Endothelial cell of umbilical vein (primary cell): ENCODE measurements at regions not wholly inside any gene's neighbourhood (a gene's known extent, or its start where the extent isn't known, plus 50 kb on each side); places are given as distances from the start of the nearest gene placed in this dataset.

Source experiments
- BruUV-seq: library from RNA; stranded (reverse); fragments of 400-500 nt; replicated peaks from 2 replicates; lab custom pipeline; 2021; lab: Mats Ljungman, UMichigan
- CTCF ChIA-PET: fragments of 300-600, 350-600 bp; sonication (Branson Sonifier 250); formaldehyde crosslinking; loops from one replicate; lab custom pipeline; 2021; ENCODE audit warnings: antibody characterized with exemption, inconsistent platforms; lab: Charles Lee
- POLR2A ChIA-PET: fragments of 300-600, 350-600 bp; sonication (Branson Sonifier 250); formaldehyde crosslinking; loops from one replicate; lab custom pipeline; 2021; ENCODE audit warnings: antibody characterized with exemption, inconsistent platforms; lab: Charles Lee
- DNase-seq: peaks from one replicate; pipeline ENCODE4 v3.0.0-alpha.2; 2011; ENCODE audit warnings: low read depth, low spot score
- FAIRE-seq: peaks from 2 replicates; lab custom pipeline; 2011; peaks lifted over from hg19 to GRCh38; lab: Jason Lieb, UNC
- H2AFZ ChIP-seq: 2 replicates; pipeline ENCODE4 v1.6.0; 2012; ENCODE audit warnings: low read depth, low read length, control low read depth, inconsistent platforms
- H3K27ac ChIP-seq: 2 replicates; pipeline ENCODE4 v1.5.1; 2011; ENCODE audit warnings: low read depth, mild to moderate bottlenecking, control low read depth, low read length, moderate library complexity; ENCODE audit not compliant: insufficient read depth
- H3K27me3 ChIP-seq, 2 experiments: 2 replicates each; pipeline versions ENCODE4 v1.6.0 to v1.6.1; 2011; ENCODE audit warnings: low read length in 2 of 2, mixed read lengths in 1 of 2; ENCODE audit not compliant: control insufficient read depth in 2 of 2, insufficient read depth in 2 of 2
- H3K36me3 ChIP-seq, 2 experiments: 2 replicates in 1 of 2; 3 replicates in 1 of 2; pipeline ENCODE4 v1.5.1; 2011; ENCODE audit warnings: low read length in 2 of 2, mild to moderate bottlenecking in 1 of 2, moderate library complexity in 1 of 2; ENCODE audit not compliant: control insufficient read depth in 2 of 2, insufficient read depth in 2 of 2; ENCODE audit errors: extremely low read depth in 1 of 2
- H3K4me1 ChIP-seq: 3 replicates; pipeline ENCODE4 v1.5.1; 2011; ENCODE audit warnings: mild to moderate bottlenecking, low read length; ENCODE audit not compliant: control insufficient read depth, insufficient read depth; ENCODE audit errors: extremely low read depth
- H3K4me2 ChIP-seq: 2 replicates; pipeline ENCODE4 v1.6.1; 2011; ENCODE audit warnings: low read length, control low read depth, mixed read lengths; ENCODE audit not compliant: insufficient read depth
- H3K4me3 ChIP-seq, 3 experiments: fragments of 200-600 bp in 1 of 3; sonication (generic), shearing (Covaris generic) in 1 of 3; replicated peaks in 1 of 3; 2 replicates each; pipeline ENCODE4 v1.5.1; 2011 to 2016; ENCODE audit warnings: control low read depth in 3 of 3, low read length in 3 of 3, mild to moderate bottlenecking in 2 of 3, inconsistent platforms in 1 of 3, low read depth in 1 of 3, moderate library complexity in 1 of 3; ENCODE audit not compliant: insufficient read depth in 1 of 3
- H3K79me2 ChIP-seq: 2 replicates; pipeline ENCODE4 v1.6.0; 2012; ENCODE audit warnings: low read length, inconsistent platforms; ENCODE audit not compliant: control insufficient read depth, insufficient read depth
- H3K9ac ChIP-seq: replicated peaks from 2 replicates; pipeline ENCODE3; 2011; ENCODE audit warnings: low read length, control low read depth; ENCODE audit not compliant: insufficient read depth; ENCODE audit errors: extremely low read depth
- H3K9me1 ChIP-seq: replicated peaks from 3 replicates; pipeline ENCODE4 v1.6.0; 2011; ENCODE audit warnings: mild to moderate bottlenecking, low read length; ENCODE audit not compliant: control insufficient read depth, insufficient read depth; ENCODE audit errors: extremely low read depth
- H3K9me3 ChIP-seq: replicated peaks from 2 replicates; pipeline ENCODE4 v1.5.1; 2012; ENCODE audit warnings: low read length, inconsistent platforms; ENCODE audit not compliant: control insufficient read depth, insufficient read depth
- H4K20me1 ChIP-seq: replicated peaks from 2 replicates; pipeline ENCODE3; 2011; ENCODE audit warnings: mild to moderate bottlenecking, low read length; ENCODE audit not compliant: control insufficient read depth, insufficient read depth; ENCODE audit errors: extremely low read depth
- CTCF ChIP-seq, 2 donors: IDR thresholded peaks; 1 replicate in 1 of 2; 2 replicates in 1 of 2; pipeline ENCODE4 v1.5.1; 2011; ENCODE audit warnings: low read length in 2 of 2, mild to moderate bottlenecking in 2 of 2, moderate library complexity in 2 of 2, control low read depth in 1 of 2, inconsistent platforms in 1 of 2, low read depth in 1 of 2; ENCODE audit not compliant: insufficient read depth in 1 of 2; ENCODE audit errors: extremely low read depth in 1 of 2
- EZH2 ChIP-seq: IDR thresholded peaks from 2 replicates; pipeline ENCODE4 v1.6.1; 2012; ENCODE audit warnings: borderline replicate concordance, low read depth, mild to moderate bottlenecking, moderate library complexity, low read length, inconsistent platforms; ENCODE audit not compliant: severe bottlenecking
- FOS ChIP-seq: IDR thresholded peaks from 2 replicates; pipeline ENCODE4 v1.6.1; 2011; ENCODE audit warnings: mild to moderate bottlenecking, low read length, moderate library complexity, borderline replicate concordance; ENCODE audit not compliant: insufficient read depth
- GATA2 ChIP-seq: IDR thresholded peaks from 2 replicates; pipeline ENCODE4 v1.7.0; 2011; ENCODE audit warnings: low read depth, mild to moderate bottlenecking, moderate library complexity, mixed read lengths, low read length; ENCODE audit not compliant: insufficient read length, insufficient read depth
- JUN ChIP-seq: IDR thresholded peaks from 2 replicates; pipeline ENCODE4 v1.6.1; 2011; ENCODE audit warnings: borderline replicate concordance, low read depth; ENCODE audit not compliant: insufficient read length, insufficient read depth
- MAX ChIP-seq: IDR thresholded peaks from 2 replicates; pipeline ENCODE4 v1.6.1; 2011; ENCODE audit not compliant: insufficient read depth, insufficient read length
- MYC ChIP-seq: IDR thresholded peaks from one replicate; pipeline ENCODE4 v1.6.1; 2011; ENCODE audit warnings: mild to moderate bottlenecking, low read depth, low read length
- POLR2A ChIP-seq: IDR thresholded peaks from 2 replicates; pipeline ENCODE4 v1.6.1; 2012; ENCODE audit warnings: low read depth, mild to moderate bottlenecking, control low read depth, low read length
- POLR2AphosphoS5 ChIP-seq: IDR thresholded peaks from 2 replicates; pipeline ENCODE4 v1.6.1; 2012; ENCODE audit warnings: low read depth, mild to moderate bottlenecking, control low read depth, low read length, moderate library complexity; ENCODE audit not compliant: insufficient read depth
- dilution Hi-C: fragments of 300-500 bp; cut with MboI; formaldehyde crosslinking; loops from one replicate; pipeline ENCODE4 v1.15.0; 2019; ENCODE audit warnings: low sequenced_read_pairs; ENCODE audit not compliant: extremely low pct_ligation_motif_present
- intact Hi-C: fragments of 100-400 bp; cut with micrococcal nuclease; formaldehyde crosslinking; loops from one replicate; pipeline ENCODE4 v1.10.0; 2022

GRCh38 chr16:86988920-86989696, 328.1 kb downstream of the C16orf95 start:
- ChIA-PET POLR2A (interaction anchor here (0.6 kb wide), 1 partner anchor 657 kb away, joined by 7 read pairs; no protein-coding TSS in a partner anchor), CTCF (interaction anchor here (1.0 to 1.2 kb wide), 3 partner anchors 8 to 115 kb away, joined by 3 to 4 read pairs (median 3); no protein-coding TSS in a partner anchor)
- H2AFZ ChIP-seq: no peak overlapping the region
- no peaks in the 10 kb centered on the region for H3K36me3 ChIP-seq
- peaks cover 1% of the 10 kb centered on the region for H3K4me1 ChIP-seq
- DNase-seq (no peak), FAIRE-seq (no peak)
- no peak overlapping the region for H3K9ac ChIP-seq
- intact Hi-C loops: no loop called here
- no peak overlapping the region for H3K4me2 ChIP-seq
- H3K27ac ChIP-seq: no peak overlapping the region
- no peaks in the 10 kb centered on the region for H3K79me2 ChIP-seq
- dilution Hi-C loops: no loop called here
- no peak overlapping the region for H3K4me3 ChIP-seq
- H4K20me1 ChIP-seq: no peaks in the 10 kb centered on the region
- TF ChIP-seq MAX (no peak), CTCF (IDR thresholded peaks at IDR 0.05; ENCODE audit: extremely low read depth in 1 of 2, insufficient read depth in 1 of 2, low read depth in 1 of 2, low read length in 2 of 2) (no peak), FOS (no peak), JUN (no peak), POLR2A (no peak), MYC (no peak), POLR2AphosphoS5 (no peak), GATA2 (no peak), EZH2 (no peak)
- no peaks in the 10 kb centered on the region for H3K9me3 ChIP-seq
- no peaks in the 10 kb centered on the region for H3K9me1 ChIP-seq
- no TSS peak for BruUV-seq
- H3K27me3 ChIP-seq: peaks cover 0 to 11% of the 10 kb centered on the region in 2 experiments
